ENCODE measurements at regions not wholly inside any gene's neighbourhood (a gene's known extent, or its start where the extent isn't known, plus 50 kb on each side); places are given as distances from the start of the nearest gene placed in this dataset.

DNA sequence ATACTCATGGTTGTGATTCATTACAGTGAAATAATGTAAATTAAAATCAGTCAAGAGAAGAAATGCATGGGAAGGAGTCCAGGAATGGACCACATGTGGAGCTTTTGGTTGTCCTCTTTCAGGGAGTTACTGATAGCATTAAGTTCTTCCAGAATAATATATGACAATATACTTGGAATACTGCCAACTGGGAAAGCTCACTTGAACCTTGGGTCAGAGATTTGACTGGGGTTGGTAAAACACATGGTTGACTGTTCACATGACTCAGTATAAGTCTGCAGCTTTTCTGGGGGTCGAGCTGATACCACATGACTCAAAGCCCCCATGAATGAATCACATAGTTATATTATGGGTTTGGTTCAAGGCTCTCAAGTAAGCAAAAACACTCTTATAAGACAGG is 1109.0 kb upstream of the CHAC2 start (continued):
- TF ChIP-seq, protein P1, sequence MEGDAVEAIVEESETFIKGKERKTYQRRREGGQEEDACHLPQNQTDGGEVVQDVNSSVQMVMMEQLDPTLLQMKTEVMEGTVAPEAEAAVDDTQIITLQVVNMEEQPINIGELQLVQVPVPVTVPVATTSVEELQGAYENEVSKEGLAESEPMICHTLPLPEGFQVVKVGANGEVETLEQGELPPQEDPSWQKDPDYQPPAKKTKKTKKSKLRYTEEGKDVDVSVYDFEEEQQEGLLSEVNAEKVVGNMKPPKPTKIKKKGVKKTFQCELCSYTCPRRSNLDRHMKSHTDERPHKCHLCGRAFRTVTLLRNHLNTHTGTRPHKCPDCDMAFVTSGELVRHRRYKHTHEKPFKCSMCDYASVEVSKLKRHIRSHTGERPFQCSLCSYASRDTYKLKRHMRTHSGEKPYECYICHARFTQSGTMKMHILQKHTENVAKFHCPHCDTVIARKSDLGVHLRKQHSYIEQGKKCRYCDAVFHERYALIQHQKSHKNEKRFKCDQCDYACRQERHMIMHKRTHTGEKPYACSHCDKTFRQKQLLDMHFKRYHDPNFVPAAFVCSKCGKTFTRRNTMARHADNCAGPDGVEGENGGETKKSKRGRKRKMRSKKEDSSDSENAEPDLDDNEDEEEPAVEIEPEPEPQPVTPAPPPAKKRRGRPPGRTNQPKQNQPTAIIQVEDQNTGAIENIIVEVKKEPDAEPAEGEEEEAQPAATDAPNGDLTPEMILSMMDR (conservative IDR thresholded peaks at IDR 0.05; ENCODE audit: low read depth in 2 of 2), result no peak
- TF ChIP-seq POLR2AphosphoS5 (IDR thresholded peaks at IDR 0.05; ENCODE audit: low read depth) (no peak), NANOG (IDR thresholded peaks at IDR 0.05; ENCODE audit: borderline replicate concordance) (no peak), CREB1 (CRISPR knock-in tag; IDR thresholded peaks at IDR 0.05; ENCODE audit: low read depth) (no peak)

DNA sequence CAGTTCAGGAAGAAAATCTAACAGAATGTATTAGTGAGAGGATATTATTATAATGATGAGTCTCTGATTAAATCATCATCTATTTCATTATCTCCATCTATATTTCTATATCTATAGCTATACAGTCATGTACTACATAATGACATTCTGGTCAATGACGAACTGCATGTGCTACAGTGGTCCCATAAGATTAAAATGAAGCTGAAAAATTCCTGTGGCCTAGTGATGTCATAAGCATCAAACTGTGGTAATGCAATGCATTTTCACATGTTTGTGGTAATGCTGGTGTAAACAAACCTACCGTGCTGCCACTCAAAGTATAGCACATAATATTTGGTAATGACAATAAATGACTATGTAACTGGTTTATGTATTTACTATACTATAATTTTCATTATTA is 1127.9 kb upstream of the CHAC2 start:
- H3K4me2 ChIP-seq, result no peak overlapping the region
- no peak for ATAC-seq
- H3K27me3 Mint-ChIP-seq (ENCODE audit: insufficient read depth, low read depth, poor library complexity), result peaks cover 2% of the 10 kb centered on the region
- no peak for TF ChIP-seq NANOG (IDR thresholded peaks at IDR 0.05; ENCODE audit: borderline replicate concordance)
- TF ChIP-seq, protein P1 (conservative IDR thresholded peaks at IDR 0.05; ENCODE audit: low read depth in 2 of 2), result no peak
- TF ChIP-seq STAT1 (IDR thresholded peaks at IDR 0.05; ENCODE audit: unreplicated experiment), result no peak
- no peak for TF ChIP-seq CREB1 (CRISPR knock-in tag; IDR thresholded peaks at IDR 0.05; ENCODE audit: low read depth)
- TF ChIP-seq POLR2AphosphoS5 (IDR thresholded peaks at IDR 0.05; ENCODE audit: low read depth), result no peak
- TF ChIP-seq EZH2 (IDR thresholded peaks at IDR 0.05; ENCODE audit: low read depth, unreplicated experiment), result no peak
- TF ChIP-seq, protein P2, sequence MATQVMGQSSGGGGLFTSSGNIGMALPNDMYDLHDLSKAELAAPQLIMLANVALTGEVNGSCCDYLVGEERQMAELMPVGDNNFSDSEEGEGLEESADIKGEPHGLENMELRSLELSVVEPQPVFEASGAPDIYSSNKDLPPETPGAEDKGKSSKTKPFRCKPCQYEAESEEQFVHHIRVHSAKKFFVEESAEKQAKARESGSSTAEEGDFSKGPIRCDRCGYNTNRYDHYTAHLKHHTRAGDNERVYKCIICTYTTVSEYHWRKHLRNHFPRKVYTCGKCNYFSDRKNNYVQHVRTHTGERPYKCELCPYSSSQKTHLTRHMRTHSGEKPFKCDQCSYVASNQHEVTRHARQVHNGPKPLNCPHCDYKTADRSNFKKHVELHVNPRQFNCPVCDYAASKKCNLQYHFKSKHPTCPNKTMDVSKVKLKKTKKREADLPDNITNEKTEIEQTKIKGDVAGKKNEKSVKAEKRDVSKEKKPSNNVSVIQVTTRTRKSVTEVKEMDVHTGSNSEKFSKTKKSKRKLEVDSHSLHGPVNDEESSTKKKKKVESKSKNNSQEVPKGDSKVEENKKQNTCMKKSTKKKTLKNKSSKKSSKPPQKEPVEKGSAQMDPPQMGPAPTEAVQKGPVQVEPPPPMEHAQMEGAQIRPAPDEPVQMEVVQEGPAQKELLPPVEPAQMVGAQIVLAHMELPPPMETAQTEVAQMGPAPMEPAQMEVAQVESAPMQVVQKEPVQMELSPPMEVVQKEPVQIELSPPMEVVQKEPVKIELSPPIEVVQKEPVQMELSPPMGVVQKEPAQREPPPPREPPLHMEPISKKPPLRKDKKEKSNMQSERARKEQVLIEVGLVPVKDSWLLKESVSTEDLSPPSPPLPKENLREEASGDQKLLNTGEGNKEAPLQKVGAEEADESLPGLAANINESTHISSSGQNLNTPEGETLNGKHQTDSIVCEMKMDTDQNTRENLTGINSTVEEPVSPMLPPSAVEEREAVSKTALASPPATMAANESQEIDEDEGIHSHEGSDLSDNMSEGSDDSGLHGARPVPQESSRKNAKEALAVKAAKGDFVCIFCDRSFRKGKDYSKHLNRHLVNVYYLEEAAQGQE (IDR thresholded peaks at IDR 0.05; ENCODE audit: unreplicated experiment), result no peak
- no peak for TF ChIP-seq ZNF114 (CRISPR knock-in tag; IDR thresholded peaks at IDR 0.05)
- TF ChIP-seq EZH2phosphoT487 (IDR thresholded peaks at IDR 0.05; ENCODE audit: unreplicated experiment), result no peak
- TF ChIP-seq ZNF331 (CRISPR knock-in tag; IDR thresholded peaks at IDR 0.05; ENCODE audit: low read depth), result no peak
- TF ChIP-seq JUNB (IDR thresholded peaks at IDR 0.05; ENCODE audit: unreplicated experiment), result no peak
- TF ChIP-seq, protein P3, sequence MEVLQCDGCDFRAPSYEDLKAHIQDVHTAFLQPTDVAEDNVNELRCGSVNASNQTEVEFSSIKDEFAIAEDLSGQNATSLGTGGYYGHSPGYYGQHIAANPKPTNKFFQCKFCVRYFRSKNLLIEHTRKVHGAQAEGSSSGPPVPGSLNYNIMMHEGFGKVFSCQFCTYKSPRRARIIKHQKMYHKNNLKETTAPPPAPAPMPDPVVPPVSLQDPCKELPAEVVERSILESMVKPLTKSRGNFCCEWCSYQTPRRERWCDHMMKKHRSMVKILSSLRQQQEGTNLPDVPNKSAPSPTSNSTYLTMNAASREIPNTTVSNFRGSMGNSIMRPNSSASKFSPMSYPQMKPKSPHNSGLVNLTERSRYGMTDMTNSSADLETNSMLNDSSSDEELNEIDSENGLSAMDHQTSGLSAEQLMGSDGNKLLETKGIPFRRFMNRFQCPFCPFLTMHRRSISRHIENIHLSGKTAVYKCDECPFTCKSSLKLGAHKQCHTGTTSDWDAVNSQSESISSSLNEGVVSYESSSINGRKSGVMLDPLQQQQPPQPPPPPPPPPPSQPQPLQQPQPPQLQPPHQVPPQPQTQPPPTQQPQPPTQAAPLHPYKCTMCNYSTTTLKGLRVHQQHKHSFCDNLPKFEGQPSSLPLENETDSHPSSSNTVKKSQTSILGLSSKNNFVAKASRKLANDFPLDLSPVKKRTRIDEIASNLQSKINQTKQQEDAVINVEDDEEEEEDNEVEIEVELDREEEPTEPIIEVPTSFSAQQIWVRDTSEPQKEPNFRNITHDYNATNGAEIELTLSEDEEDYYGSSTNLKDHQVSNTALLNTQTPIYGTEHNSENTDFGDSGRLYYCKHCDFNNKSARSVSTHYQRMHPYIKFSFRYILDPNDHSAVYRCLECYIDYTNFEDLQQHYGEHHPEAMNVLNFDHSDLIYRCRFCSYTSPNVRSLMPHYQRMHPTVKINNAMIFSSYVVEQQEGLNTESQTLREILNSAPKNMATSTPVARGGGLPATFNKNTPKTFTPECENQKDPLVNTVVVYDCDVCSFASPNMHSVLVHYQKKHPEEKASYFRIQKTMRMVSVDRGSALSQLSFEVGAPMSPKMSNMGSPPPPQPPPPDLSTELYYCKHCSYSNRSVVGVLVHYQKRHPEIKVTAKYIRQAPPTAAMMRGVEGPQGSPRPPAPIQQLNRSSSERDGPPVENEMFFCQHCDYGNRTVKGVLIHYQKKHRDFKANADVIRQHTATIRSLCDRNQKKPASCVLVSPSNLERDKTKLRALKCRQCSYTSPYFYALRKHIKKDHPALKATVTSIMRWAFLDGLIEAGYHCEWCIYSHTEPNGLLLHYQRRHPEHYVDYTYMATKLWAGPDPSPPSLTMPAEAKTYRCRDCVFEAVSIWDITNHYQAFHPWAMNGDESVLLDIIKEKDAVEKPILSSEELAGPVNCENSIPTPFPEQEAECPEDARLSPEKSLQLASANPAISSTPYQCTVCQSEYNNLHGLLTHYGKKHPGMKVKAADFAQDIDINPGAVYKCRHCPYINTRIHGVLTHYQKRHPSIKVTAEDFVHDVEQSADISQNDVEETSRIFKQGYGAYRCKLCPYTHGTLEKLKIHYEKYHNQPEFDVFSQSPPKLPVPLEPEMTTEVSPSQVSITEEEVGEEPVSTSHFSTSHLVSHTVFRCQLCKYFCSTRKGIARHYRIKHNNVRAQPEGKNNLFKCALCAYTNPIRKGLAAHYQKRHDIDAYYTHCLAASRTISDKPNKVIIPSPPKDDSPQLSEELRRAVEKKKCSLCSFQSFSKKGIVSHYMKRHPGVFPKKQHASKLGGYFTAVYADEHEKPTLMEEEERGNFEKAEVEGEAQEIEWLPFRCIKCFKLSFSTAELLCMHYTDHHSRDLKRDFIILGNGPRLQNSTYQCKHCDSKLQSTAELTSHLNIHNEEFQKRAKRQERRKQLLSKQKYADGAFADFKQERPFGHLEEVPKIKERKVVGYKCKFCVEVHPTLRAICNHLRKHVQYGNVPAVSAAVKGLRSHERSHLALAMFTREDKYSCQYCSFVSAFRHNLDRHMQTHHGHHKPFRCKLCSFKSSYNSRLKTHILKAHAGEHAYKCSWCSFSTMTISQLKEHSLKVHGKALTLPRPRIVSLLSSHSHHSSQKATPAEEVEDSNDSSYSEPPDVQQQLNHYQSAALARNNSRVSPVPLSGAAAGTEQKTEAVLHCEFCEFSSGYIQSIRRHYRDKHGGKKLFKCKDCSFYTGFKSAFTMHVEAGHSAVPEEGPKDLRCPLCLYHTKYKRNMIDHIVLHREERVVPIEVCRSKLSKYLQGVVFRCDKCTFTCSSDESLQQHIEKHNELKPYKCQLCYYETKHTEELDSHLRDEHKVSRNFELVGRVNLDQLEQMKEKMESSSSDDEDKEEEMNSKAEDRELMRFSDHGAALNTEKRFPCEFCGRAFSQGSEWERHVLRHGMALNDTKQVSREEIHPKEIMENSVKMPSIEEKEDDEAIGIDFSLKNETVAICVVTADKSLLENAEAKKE (CRISPR knock-in tag; IDR thresholded peaks at IDR 0.05), result no peak

More for the DNA sequence above, 1127.9 kb upstream of the CHAC2 start:
- no peaks in the 10 kb centered on the region for H3F3A ChIP-seq (replicated peaks; ENCODE audit: low read depth)
- H4K20me1 ChIP-seq (replicated peaks; ENCODE audit: insufficient read depth), result no peaks in the 10 kb centered on the region
- H3K36me3 ChIP-seq (ENCODE audit: insufficient read depth), result no peaks in the 10 kb centered on the region
- H3K4me1 ChIP-seq (ENCODE audit: insufficient read depth), result no peaks in the 10 kb centered on the region
- peaks cover 10% of the 10 kb centered on the region; the same call in 2 of the 3 replicates for H3K9me3 Mint-ChIP-seq
- no peak overlapping the region for H3K27ac ChIP-seq (ENCODE audit: low read depth)
- no peak overlapping the region for H3K4me3 ChIP-seq
- H3K36me3 Mint-ChIP-seq (ENCODE audit: low read depth), result peaks cover 2% of the 10 kb centered on the region; the same call in 2 of the 3 replicates
- no peak overlapping the region for H2AFZ ChIP-seq
- DNase-seq (ENCODE audit: low spot score), result no peak
- H3K4me1 Mint-ChIP-seq, result no peaks in the 10 kb centered on the region
- no peaks in the 10 kb centered on the region for H3K27me3 ChIP-seq (ENCODE audit: insufficient read depth)
- H3K9me2 ChIP-seq (ENCODE audit: insufficient read depth), result no peaks in the 10 kb centered on the region; the same call in 1 of the 2 replicates
- H3K79me2 ChIP-seq (replicated peaks; ENCODE audit: insufficient read depth), result no peaks in the 10 kb centered on the region
- no peak overlapping the region for H3K4me3 Mint-ChIP-seq
- no peak overlapping the region for H3K27ac Mint-ChIP-seq

Measured in GM23338 (cell line).